PFSK-1 (cell line): ENCODE measurements at regions not wholly inside any gene's neighbourhood (a gene's known extent, or its start where the extent isn't known, plus 50 kb on each side); places are given as distances from the start of the nearest gene placed in this dataset.

Source experiments
- FOXP2 ChIP-seq: optimal IDR thresholded peaks from 2 replicates; pipeline ENCODE3; 2011; ENCODE audit warnings: borderline replicate concordance, control low read depth, inconsistent platforms; ENCODE audit not compliant: insufficient read depth; ENCODE audit errors: extremely low read length, extremely low read depth
- POLR2AphosphoS5 ChIP-seq: IDR thresholded peaks from 2 replicates; pipeline ENCODE4 v1.6.1; 2012; ENCODE audit warnings: low read depth, mild to moderate bottlenecking, control low read depth, low read length, moderate library complexity
- REST ChIP-seq, 2 experiments: IDR thresholded peaks; 2 replicates each; pipeline versions ENCODE4 v1.6.1 to v1.8.0; 2011 to 2012; ENCODE audit warnings: low read depth in 2 of 2, low read length in 2 of 2, control low read depth in 1 of 2, inconsistent platforms in 1 of 2, mild to moderate bottlenecking in 1 of 2, moderate library complexity in 1 of 2; ENCODE audit not compliant: insufficient read depth in 1 of 2
- SIN3A ChIP-seq: IDR thresholded peaks from 2 replicates; pipeline ENCODE4 v1.6.1; 2012; ENCODE audit warnings: mild to moderate bottlenecking, low read length, moderate library complexity, borderline replicate concordance; ENCODE audit not compliant: insufficient read depth
- TAF1 ChIP-seq: IDR thresholded peaks from 2 replicates; pipeline ENCODE4 v1.6.1; 2012; ENCODE audit warnings: low read length, control low read depth, borderline replicate concordance; ENCODE audit not compliant: insufficient read depth

GRCh38 chrX:40279091-40279430 is 181.3 kb upstream of the BCOR start:
- no peak for TF ChIP-seq SIN3A

GRCh38 chrX:40278340-40279090 is 180.8 kb upstream of the BCOR start:
- TF ChIP-seq FOXP2 (no peak), POLR2AphosphoS5 (no peak), REST (IDR thresholded peaks at IDR 0.05; ENCODE audit: insufficient read depth in 1 of 2, low read depth in 2 of 2, low read length in 2 of 2) (no peak), TAF1 (no peak), SIN3A (no peak)

- TF ChIP-seq SIN3A (no peak), TAF1 (no peak), POLR2AphosphoS5 (no peak), FOXP2 (no peak), REST (IDR thresholded peaks at IDR 0.05; ENCODE audit: insufficient read depth in 1 of 2, low read depth in 2 of 2, low read length in 2 of 2) (no peak)
These were observed 179.9 kb upstream of the BCOR start for GRCh38 chrX:40277672-40278071.

GRCh38 chrX:40273356-40274050 is 175.7 kb upstream of the BCOR start:
- TF ChIP-seq SIN3A: peak; percentile 47; the same call in 1 of the 2 replicates
- no peak for TF ChIP-seq TAF1
- TF ChIP-seq FOXP2: peak; percentile 84
- no peak for TF ChIP-seq REST (IDR thresholded peaks at IDR 0.05; ENCODE audit: insufficient read depth in 1 of 2, low read depth in 2 of 2, low read length in 2 of 2)
- no peak for TF ChIP-seq POLR2AphosphoS5

- no peak for TF ChIP-seq REST (IDR thresholded peaks at IDR 0.05; ENCODE audit: insufficient read depth in 1 of 2, low read depth in 2 of 2, low read length in 2 of 2)
- no peak for TF ChIP-seq TAF1
- TF ChIP-seq POLR2AphosphoS5: no peak
- no peak for TF ChIP-seq SIN3A
- TF ChIP-seq FOXP2: no peak
These were observed 175.0 kb upstream of the BCOR start for GRCh38 chrX:40272776-40273175.
